WI38 (cell line): ENCODE measurements at regions not wholly inside any gene's neighbourhood (a gene's known extent, or its start where the extent isn't known, plus 50 kb on each side); places are given as distances from the start of the nearest gene placed in this dataset.

Experiments
- H3K4me3 ChIP-seq: 2 replicates; pipeline ENCODE4 v1.5.1; 2011; ENCODE audit warnings: low read depth, mild to moderate bottlenecking, control low read depth, low read length
- TF ChIP-seq, protein P1 (sequence below): IDR thresholded peaks from 2 replicates; pipeline ENCODE4 v1.5.1; 2012; ENCODE audit warnings: low read depth, mild to moderate bottlenecking, control low read depth, low read length

DNA sequence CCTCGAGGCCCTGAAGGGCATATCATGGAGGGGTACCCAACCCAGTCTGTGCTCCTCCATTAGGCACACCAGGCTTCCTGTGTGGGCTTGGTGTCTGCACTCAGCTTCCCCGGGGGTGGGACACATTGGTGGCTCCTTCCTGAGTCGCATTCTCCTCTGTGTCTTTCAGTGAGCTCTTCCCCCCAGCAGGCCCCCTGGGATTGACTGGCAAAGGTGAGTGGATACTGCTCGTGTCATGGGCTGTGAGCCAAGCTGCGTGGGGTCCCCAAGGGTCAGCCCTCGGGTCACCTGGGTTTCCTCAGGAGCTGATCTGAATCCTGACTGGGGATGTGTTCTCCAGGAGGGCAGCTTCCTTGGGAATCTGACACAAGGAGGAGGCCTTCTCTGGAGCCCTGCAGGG, 231.0 kb downstream of the SNRPN start:
- no peak overlapping the region for H3K4me3 ChIP-seq
- TF ChIP-seq, protein P1, sequence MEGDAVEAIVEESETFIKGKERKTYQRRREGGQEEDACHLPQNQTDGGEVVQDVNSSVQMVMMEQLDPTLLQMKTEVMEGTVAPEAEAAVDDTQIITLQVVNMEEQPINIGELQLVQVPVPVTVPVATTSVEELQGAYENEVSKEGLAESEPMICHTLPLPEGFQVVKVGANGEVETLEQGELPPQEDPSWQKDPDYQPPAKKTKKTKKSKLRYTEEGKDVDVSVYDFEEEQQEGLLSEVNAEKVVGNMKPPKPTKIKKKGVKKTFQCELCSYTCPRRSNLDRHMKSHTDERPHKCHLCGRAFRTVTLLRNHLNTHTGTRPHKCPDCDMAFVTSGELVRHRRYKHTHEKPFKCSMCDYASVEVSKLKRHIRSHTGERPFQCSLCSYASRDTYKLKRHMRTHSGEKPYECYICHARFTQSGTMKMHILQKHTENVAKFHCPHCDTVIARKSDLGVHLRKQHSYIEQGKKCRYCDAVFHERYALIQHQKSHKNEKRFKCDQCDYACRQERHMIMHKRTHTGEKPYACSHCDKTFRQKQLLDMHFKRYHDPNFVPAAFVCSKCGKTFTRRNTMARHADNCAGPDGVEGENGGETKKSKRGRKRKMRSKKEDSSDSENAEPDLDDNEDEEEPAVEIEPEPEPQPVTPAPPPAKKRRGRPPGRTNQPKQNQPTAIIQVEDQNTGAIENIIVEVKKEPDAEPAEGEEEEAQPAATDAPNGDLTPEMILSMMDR: no peak

DNA sequence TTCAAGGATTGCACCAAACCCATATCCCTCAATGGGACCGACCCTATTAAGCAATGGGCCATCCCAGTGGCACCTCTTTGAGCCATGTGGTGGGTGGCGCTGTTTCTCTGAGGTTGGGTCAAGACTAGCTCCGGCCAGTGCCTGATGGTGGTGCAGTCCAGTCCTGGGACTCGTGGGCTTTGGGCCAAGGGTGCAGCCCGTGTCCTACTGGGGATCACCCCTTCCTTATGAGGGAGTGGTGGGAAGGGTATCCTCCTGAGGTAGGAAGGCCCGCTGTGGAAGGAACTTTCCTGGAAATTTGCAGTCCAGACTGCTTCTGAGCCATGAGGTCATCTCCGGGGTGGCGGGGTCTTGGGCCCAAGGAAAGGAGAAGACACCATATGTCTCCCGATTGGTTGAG, 231.6 kb downstream of the SNRPN start:
- TF ChIP-seq, protein P1: no peak
- no peak overlapping the region for H3K4me3 ChIP-seq

DNA sequence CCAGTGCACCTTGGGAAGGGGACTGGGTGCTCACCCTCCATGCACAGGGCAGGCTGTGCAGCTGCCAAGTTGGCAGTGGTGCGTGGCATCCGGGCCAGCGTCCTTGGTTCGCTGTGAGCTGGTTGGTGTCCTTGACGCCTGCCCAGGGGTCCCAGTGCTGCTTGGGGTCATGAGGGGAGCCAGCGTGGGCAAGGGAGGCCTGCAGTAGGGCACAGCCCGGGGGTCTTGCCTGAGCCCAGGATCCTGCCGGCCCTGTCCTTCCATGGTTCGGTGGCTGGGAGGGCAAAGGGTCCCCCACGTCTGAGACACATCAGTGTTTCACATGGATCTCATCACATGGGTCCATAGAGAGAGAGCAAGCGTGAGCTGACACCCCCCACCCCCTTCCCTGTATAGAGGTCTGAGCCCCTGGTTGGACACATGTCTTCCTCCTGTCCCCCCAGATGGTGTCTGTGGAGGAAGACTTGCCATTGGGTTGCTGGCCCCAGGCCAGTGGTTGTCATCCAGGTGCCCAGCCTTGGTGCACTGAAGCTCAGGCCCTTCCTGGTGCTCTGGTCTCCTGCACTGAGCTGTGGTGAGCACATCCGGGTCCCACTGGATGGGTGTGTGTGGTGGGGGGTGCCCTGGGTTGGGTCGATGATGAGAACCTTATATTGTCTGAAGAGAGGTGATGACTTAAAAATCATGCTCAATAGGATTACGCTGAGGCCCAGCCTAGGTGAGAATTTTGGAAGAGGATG, 232.3 kb downstream of the SNRPN start:
- no peak overlapping the region for H3K4me3 ChIP-seq

DNA sequence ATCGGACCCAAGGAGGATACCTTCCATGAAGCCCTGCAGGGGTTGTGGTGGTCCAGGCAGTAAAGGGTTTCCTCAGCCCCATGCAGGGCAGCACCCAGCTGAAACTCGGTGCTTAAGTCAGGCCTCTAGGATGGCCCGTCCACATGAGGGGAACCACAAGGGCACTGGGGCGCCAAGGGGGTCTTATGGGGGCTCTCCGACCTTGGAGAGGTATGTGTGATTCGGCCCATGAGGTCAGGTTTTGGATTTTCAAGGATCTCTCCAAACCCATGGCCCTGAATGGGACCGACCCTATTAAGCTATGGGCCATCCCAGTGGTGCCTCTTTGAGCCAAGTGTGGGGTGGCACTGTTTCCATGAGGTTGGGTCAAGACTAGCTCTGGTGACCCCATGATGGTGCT, 233.3 kb downstream of the SNRPN start:
- TF ChIP-seq, protein P1: no peak
- H3K4me3 ChIP-seq: no peak overlapping the region

More for the DNA sequence above, 232.3 kb downstream of the SNRPN start:
- TF ChIP-seq, protein P1: no peak

DNA sequence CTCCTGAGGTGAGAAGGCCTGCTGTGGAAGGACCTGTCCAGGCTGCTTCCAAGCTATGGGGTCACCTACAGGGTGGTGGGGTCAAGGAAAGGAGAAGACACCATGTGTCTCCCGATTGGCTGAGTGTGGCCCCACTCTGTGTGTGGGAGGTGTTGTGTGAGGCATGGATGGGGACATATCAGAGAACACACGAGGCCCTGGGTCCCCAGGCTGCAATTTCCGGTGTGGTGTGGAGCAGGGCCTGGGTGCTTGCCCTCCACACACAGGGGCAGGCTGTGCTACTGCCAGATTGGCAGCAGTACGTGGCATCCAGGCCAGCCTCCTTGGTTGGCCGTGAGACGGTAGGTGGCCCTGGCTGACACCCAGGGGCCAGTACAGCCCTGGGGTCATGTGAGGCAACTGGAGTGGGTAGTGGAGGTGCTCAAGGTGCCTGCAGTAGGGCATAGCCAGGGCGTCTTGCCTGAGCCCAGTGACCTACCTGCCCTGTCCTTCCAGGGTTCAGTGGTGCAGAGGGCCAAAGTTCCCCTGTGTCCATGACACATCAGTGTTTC, 233.8 kb downstream of the SNRPN start:
- H3K4me3 ChIP-seq: no peak overlapping the region
- TF ChIP-seq, protein P1: no peak

DNA sequence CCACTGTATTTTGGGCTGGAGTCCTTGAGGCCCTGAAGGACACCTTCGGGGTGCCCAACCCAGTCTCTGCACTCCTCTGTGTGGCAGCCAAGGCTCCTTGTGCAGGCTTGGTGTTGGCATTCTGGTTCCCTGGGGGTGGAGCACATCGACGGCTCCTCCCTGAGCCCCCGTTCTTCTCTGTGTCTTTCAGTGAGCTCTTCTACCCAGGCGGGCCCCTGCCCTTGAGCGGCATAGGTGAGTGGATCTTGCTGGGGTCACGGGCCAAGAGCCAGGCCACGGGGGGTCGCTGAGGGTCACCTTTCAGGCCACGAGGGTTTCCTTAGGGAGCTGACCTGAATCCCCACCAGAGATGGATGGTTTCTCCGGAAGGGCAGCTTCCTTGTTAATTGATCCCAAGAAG, 234.8 kb downstream of the SNRPN start:
- TF ChIP-seq, protein P1: no peak
- H3K4me3 ChIP-seq: no peak overlapping the region

DNA sequence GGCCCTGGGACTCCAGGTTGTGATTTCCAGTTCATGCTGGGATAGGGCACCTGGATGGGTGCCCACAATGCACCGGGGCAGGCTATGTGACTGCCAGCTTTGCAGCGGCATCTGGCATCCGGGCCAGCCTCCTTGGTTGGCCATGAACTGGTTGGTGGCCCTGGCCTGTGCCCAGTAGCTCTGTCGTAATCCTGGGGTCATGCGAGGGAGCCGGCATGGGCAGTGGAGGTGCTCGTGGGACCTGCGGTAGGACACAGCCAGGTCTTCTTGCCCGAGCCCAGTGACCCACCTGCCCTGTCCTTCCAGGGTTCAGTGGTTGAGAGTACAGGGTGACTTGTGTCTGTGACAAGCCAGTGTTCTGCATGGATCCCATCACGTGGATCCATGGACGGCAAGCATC, 237.9 kb downstream of the SNRPN start:
- TF ChIP-seq, protein P1: no peak
- no peak overlapping the region for H3K4me3 ChIP-seq
